Ammon's horn (tissue), 1 donor: ENCODE measurements at regions not wholly inside any gene's neighbourhood (a gene's known extent, or its start where the extent isn't known, plus 50 kb on each side); places are given as distances from the start of the nearest gene placed in this dataset.

Experiments
- DNase-seq: peaks from one replicate; pipeline ENCODE4 v3.0.0-alpha.2; 2016; ENCODE audit warnings: low spot score

DNA sequence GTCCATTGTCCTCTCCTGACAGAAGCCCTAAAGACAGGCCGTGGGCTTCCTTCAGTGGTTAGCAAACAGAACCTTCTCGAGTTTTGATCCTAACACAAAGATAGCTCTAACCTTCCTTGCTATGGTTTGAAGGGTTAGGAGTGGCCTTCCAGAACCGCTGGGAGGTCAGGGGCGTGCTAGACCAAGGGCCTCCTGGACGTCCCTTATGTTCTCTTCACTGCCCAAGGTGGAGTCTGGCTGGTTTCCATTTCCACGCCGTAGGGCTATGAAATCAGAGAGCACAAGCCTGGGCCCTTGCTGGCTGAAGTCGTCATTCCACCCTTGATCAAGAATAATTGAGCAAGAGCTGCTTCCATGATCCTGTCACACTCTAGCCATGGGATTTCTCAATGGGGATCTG, 475.1 kb downstream of the SHQ1 start:
- no peak for DNase-seq

DNA sequence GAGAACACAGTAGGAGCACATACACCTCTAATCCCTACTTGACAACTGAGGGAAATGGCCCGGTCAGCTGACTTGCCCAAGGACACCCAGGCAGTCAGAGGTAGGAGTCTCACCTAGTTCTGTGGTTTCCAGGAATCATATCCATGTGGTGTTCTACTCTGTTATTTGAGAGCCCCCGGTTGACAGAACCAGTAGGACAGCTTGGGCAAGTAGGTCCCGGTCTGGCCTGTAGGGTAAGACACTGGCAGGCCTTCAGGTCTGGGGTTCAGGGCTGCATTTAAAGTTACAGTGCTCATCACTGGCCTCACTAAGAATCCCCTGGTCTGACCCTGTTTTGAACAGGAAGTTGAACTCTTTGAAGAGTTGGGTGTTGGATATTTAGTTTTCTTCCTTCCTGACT, 476.1 kb downstream of the SHQ1 start:
- DNase-seq = no peak

DNA sequence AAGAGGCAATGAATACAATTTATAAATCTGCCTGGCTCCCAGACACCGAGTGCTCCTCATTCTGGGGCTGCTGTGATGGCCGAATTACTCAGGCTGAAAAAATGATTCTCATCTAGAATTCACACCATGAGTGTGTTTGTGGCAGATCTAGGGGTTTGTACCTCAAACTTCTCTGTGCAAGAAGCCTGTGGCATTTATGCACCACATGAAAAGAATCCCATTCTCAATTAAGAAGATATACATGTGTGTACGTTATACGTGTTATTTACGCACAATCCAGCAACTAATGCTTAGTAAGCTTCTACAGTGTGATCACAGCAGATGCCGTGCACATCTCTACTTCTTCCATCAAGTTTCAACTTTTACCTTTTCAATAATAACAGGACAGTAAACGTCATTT, 476.8 kb downstream of the SHQ1 start:
- no peak for DNase-seq

DNA sequence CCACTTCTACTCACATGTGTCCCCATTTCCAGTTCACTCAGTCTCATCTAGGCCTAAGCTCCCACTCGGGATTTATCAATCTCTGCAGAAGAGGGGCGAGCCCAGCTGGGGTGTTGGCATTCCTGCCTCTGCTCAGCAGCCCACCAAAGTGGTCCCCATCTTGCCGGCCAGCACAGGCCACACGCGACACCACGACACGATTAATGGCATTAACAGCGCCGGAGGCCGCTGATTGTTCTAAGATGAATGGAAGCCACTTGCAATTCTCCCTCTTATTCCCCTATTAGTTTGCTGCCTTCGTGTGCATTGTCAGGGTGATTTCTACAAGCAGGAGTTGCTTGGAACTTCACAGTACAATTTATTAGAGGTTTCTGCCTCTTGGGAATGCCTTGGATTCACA, 477.3 kb downstream of the SHQ1 start:
- no peak for DNase-seq

- no peak for DNase-seq
Measured at GRCh38 chr3:72369681-72370080, 478.6 kb downstream of the SHQ1 start.

- no peak for DNase-seq
Measured at GRCh38 chr3:72368331-72368975, 479.8 kb downstream of the SHQ1 start.

GRCh38 chr3:72361990-72362389, 486.3 kb downstream of the SHQ1 start:
- DNase-seq = no peak

DNA sequence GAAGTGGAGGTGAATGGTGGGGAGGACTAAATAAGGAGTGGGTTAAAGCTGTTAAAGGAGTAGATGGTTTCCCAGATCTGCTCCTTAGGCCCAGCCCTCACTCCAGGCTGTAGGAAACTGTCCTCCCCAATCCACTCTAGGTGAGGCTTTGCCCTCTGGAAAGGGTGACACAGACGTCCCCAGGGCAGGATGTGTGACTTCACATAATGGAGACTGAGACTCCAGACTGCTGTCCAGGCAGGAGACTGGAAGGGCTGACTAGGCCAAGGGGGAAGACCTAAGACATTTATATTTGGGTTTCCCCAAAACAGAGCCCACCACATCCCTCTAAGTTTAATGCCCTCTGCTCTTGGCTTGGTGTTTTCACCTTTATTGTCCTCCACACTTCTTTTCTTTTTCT, 488.5 kb downstream of the SHQ1 start:
- no peak for DNase-seq

GRCh38 chr3:72355168-72355567, 493.1 kb downstream of the SHQ1 start:
- DNase-seq = no peak

DNA sequence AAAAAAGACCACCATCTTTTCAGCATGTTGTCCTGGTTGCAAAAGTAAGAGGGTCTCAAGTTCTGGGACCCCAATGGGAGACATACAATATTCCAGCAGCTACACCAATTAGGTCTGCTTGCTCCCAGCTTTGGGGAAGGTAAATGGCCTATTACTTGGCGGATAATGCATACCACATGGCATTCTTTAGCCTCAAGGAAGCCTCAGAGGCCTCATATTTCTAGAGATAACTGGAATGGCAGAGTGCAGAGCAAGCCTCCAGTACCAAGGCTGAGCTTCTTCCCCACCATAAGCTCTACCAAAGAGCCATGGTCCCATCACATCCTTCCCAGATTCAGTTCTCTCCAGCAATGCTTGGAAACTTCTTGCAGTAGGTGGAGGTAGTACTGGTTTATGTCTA, 493.8 kb downstream of the SHQ1 start:
- no peak for DNase-seq

DNA sequence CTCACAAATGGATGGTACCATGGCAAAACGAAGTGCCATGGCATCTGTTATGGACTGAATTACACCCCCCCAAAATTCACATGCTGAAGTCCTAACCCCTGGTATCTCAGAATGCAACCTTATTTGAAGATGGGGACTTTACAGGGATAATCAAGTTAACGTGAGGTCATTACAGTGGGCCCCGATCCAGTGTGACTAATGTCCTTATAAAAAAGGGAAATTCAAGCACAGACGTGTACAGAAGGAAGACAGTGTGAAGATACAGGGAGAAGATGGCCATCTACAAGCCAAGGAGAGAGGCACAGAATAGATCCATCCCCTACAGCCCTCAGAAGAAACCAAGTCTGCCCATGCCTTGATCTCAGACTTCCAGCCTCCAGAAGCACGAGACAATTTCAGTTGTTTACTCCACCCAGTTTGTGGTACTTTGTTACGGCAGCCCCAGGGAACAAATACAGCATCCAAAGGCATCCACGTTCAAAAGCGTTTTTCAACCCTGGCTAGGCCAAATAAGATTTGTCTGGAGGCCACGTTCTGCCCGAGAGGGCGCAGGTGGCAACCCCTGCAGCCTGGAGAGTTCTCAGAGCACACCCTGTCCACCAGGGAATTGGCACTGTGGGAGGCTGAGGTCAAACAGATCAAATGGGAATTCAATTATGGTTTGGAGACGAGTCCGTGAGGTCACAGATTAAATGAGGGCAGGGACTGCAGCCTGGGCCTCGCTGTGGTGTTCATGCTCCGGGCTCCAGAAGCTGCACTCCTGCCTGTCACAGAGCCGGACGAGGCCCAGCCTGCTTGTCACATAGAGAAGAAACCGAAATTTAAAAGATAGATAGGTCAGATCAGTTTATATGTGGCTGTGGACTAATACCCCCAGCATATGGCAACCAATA, 494.8 kb downstream of the SHQ1 start:
- DNase-seq = no peak

- DNase-seq = no peak
Measured at GRCh38 chr3:72352176-72352575, 496.1 kb downstream of the SHQ1 start.

GRCh38 chr3:72351536-72351935, 496.7 kb downstream of the SHQ1 start:
- DNase-seq = no peak

DNA sequence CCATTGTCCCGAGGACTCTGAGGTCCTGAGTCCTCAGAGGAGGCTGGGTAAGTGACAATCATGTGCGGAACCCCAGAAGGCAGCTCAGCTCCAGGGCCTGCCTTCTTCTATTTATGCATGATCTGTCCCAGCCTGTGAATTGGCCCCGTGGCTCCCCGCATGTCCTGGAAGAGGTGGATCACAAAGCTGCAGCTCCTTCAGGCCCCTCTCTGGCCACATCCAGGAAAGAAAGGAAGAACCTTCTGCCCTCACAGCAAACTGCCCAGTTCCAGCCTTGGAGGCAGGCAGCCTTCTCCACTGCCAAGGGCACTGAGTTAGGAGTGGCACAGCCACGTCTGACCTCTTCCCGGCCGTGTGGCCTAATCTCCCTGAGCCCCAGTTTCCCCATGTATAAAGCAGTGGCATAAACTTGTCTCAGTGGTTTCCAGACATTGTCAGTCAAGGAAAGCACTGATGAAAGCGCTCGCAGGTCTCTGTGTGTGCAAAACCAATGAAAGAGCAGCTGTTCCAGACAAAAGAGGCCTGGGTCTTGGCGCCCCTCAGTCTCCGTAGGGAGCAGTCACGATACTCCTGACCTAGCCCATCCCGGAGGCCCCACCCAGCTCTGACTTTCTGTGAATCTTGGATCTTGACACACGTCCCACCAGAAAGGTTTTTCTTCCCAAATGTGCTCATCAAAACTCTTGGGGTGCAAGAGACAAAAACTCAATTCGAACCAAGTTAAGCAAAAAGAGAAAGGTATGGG, 497.3 kb downstream of the SHQ1 start:
- no peak for DNase-seq

DNA sequence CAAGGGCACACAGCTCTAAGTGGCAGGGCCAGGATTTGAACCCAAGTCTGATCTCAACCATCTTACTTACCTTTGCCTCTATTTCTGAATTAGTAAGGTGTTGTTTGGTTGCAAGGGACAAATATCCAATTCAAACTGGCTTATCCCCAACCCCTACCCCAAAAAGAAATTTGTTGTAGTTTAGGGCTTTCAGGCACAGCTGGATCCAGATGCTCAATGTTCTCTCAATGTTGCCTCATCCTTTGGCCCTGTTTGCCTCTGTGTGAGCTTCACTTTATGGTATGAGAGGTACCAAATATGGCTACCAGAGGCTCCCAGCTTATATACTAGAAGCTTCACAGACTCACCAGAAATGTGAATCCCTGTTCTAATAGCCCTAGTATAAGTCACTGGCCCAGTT, 499.9 kb downstream of the SHQ1 start:
- DNase-seq = no peak

- peak; percentile 72 for DNase-seq
Measured at GRCh38 chr3:72347819-72348319, 500.4 kb downstream of the SHQ1 start.

GRCh38 chr3:72346526-72346926, 501.7 kb downstream of the SHQ1 start:
- DNase-seq = no peak

- no peak for DNase-seq
Measured at GRCh38 chr3:72345980-72346379, 502.3 kb downstream of the SHQ1 start.

- DNase-seq = no peak
Measured at GRCh38 chr3:72345237-72345878, 502.9 kb downstream of the SHQ1 start.

- no peak for DNase-seq
Measured at GRCh38 chr3:72344647-72345046, 503.6 kb downstream of the SHQ1 start.

GRCh38 chr3:72344236-72344635, 504.0 kb downstream of the SHQ1 start:
- DNase-seq = no peak

DNA sequence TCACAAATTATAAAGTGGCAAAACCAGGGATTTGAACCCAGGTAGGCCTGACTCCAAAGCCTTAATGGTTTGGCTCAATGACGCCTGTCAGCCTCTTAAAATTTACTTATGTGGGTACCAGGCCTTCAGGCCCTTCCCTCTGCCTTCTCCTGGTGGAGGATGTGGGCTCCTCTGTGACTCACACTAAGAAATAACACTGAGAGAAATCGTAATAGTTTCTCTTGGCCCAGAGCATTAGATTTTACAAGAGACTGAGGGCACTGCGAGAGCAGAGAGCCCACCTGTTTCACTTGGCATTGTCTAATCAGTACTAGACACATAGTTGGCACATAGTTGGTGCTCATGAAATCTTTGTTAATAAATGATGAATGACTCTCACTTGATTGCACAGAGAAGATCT, 505.2 kb downstream of the SHQ1 start:
- DNase-seq = no peak
